GM19035 (cell line): ENCODE measurements at regions not wholly inside any gene's neighbourhood (a gene's known extent, or its start where the extent isn't known, plus 50 kb on each side); places are given as distances from the start of the nearest gene placed in this dataset.
"Not testable (repeated sequence)": the region's sequence is repeated elsewhere in the genome, so short reads cannot be mapped to it uniquely, and the experiment has no call there.

Experiments
- ATAC-seq: cut with Tn5 transposase; IDR thresholded peaks from one replicate; pipeline ENCODE4 v1.9.1; 2021; ENCODE audit not compliant: unreplicated experiment

DNA sequence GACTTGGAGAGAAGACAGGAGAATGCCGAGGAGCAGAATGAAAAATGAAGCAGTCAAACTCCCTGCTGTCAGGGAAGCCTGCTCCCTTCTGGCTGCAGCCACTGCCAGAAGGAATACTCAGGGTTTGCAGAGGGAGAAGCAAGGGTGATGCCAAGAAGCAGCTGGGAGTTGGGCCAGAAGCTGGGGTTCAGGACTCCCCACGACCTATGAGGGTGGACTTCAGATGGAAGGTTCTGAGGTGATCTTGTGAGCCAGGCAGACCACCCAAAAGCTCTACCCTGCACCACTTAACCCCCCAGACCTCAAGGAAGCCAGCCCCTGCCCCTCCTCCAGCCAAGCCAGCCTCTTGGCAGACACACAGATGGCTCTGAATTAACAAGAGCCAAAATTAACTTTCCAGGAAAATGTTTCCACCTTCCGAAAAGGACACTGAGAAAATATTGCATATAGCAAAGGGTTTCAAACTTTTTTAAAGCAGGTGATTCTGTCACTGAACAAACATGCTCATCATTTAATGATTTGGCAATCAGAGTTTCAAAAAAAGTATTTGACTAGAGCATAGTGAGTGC is 126.0 kb upstream of the ERCC4 start:
- ATAC-seq: no peak

DNA sequence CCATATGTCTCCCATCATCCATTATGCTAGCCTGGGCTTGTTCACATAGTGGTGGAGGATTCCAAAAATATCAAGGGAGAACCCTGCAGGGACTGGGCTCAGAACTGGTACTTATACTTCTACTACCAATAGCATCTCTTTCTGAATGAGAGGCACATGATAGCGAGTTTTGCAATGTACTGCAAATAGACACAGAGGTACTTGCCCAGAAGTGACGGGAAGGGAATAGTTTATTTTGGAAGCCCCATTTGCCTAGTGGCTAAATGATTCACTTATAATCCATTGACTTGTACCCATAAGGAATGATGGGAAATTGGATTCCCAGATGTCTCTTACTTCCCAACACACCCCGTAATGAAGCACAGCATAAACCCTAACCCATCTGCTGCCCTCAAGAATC is 124.8 kb upstream of the ERCC4 start:
- no peak for ATAC-seq

DNA sequence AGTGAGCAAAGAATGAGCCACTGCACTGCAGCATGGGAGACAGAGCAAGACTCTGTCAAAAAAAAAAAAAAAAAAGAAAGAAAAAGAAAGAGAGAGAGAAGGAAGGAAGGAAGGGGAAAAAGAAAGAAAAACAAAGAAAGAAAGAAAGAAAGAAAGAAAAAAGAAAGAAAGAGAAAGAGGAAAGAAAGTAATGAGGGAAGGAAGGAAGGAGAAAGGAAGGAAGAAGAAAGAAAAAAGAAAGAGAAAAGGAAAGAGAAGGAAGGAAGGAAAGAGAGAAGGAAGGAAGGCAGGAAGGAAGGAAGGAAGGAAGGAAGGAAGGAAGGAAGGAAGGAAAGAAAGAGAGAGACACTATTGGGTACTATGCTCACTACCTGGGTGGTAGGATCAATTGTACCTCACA is 122.2 kb upstream of the ERCC4 start:
- no peak for ATAC-seq

DNA sequence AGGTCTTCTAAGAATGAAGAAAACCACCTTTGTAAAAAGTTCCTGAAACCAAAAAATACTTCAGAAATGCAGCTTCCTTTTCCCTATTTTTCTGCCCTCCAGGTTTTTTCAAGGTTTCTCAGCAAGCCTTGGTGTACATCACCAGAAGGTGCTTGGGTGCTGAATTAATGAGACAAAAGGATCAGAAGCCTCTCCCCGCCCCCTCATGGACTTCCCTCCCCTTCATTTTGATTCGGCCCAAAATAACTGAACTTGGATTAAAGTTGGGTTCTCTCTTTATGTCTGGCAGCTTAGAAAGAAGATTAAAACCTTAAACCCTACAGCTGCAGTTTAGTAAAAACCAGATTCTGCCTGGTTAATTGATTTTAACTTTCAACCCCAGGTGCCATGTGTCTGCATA is 121.7 kb upstream of the ERCC4 start:
- no peak for ATAC-seq

DNA sequence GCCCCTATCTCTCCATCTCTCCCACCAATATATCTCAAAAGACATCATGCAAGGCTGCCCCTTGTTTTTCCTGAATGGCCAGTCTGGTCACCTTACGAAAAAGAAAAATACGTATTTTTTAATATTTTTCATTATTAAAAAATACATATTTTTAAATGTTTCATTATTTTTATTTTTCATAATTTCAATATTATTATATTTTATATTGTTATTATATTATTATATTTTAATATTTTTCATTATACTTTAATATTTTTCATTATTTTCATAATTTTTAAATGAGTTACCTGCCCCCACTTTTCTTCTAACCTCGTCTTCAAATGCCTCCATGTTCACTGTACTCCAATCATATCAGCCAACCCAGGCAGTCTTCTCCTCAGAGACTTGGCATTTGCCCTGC is 116.0 kb upstream of the ERCC4 start:
- ATAC-seq: no peak

DNA sequence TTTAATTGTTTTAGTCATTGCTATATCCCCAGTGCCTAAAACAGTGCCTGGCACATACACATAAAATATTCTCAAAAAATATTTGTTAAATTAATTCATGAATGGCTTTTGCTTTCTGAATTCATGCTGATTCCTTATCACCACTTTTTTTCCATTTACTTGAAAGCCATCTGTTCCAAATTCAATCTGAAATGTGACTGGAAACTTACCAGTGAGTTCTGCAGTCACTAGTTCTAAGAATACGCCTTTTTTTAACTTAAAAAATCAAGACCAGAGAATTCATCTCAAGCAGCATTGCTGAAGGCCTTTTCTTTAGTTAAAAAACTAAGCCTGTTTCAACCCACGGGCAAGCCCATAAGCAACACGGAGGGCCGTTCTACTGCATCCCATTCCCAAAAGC is 114.0 kb upstream of the ERCC4 start:
- no peak for ATAC-seq

DNA sequence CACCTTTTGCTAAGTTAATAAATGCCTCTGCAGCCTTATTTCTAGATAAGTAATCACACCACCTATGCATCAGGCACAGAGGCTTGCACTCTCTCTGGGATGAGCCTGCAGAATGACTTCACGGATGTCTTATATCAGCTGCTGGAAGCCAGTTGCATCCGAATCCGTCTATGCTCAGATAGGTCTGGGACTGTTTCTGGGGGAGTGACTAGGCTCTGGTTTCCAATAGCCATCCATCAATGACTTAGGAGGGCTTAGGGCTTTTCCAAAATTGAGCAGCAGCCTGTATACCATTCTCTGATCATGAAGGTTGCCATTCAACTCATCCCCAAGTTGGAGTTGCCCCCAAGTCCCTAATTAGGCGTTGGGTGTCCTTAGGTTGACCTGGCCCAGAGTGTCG is 113.3 kb upstream of the ERCC4 start:
- no peak for ATAC-seq

DNA sequence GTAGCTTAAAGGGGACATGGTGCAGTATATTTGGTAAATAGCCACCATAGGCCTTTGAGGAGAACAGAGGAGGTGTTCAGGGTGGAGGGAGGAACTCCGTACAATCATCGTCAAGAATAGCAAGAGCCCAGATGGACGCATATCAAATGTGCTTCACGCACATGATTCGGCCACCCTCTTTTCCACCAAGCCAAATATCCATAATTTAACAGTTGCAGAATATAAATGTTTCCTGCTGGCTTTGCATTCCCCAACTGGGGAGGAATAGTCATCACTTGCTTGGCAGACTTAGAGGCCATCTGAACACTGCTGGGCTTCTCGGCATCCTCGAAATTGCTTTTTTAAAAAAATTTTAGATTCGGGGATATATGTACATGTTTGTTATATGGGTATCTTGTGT is 111.9 kb upstream of the ERCC4 start:
- ATAC-seq: no peak

DNA sequence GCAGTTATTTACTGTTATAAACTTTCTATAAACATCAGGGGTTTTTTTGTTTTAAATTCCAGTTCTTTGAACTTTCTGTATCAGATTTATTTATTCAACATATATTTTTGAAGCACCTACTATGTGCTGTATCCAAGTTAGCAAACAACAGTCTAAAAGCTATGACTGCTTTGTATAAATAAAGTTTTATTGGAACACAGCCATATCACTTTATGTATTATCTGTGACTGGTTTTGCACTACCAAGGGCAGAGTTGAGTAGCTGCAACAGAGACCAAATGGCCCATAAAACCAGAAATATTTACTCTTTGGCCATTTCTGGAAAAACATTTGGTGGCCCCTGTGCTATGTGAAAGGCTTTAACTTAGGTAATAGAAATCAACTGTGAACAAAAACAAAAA is 110.2 kb upstream of the ERCC4 start:
- no peak for ATAC-seq

DNA sequence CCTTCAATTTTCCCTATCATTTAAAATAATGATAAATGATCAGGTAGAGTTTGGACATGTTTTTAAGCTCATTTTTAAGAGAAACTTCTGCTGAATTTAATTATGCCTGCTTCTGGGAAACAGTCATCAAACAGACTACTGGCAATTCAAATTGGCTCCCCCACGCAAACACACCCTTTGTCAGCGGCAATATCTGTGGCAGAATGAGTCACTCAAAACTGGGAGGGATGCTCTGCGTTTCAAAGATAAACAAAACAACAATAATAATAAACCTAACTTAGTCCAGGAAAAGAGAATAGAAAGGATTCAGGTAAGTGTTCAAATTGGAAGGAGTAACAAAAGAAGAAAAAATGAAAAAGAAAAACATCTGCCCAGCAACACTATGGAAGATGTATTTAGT is 108.1 kb upstream of the ERCC4 start:
- ATAC-seq: no peak

DNA sequence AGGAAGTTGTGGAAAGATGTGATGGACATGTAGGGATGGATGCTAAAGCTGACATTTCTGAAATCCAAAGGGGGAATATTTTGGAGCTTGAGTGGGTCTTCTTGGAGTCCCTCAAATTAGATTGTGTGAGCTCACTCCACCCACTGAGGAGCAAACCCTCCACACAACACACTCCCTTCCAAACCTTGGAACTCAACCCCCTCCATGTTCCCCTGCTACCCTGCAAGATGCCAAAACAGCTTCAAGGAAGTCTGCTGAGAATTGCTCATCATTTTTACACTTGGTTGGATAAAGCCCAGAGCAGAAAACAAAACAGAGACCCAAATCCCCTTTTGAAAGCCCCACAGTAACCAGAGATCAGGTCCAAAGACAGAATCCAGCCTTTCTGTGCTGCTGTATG is 103.3 kb upstream of the ERCC4 start:
- no peak for ATAC-seq

DNA sequence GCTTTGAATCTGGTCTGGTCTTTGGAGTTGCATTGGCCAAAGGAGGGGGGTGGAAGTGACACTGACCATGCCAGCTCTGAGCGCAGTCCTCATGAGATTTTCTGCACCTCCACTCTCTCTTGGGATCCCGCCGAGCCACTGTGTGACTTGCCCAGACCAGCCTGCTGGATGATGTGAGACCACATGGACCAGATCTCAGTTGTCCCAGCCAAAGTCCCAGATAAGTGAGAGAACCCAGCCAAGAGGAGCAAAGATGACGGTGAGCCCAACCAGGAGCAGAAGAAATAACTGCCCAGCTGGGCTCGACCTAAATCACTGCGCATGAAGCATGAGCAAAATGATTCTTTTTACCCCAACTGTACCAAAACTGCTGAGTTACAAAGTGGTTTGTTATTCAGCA is 96.5 kb upstream of the ERCC4 start:
- ATAC-seq: no peak

DNA sequence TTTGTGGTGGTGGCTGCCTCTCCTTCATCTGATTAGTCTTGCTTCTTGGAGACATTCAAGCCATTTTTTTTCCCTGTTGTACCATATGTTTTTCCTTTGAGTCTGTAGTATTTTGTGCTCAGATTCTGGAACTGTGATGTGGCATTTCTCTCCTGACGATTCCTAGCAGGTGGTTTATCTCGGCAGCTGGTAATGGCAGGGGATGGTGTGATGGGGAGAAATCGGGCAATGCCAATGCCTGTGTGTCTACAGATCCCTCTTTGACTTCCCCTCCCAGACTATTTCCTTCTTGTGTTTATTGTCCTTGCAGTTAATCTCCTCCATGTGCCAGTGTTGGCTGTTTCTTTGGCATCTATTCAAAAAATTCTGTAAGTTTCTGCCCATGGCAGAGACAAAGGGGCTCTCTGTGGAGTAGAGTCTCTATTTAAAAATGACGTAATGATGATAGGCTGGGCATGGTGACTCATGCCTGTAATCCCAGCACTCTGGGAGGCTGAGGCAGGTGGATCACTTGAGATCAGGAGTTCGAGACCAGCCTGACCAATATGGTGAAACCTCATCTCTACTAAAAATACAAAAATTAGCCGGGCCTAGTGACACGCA is 90.2 kb upstream of the ERCC4 start:
- no peak for ATAC-seq

DNA sequence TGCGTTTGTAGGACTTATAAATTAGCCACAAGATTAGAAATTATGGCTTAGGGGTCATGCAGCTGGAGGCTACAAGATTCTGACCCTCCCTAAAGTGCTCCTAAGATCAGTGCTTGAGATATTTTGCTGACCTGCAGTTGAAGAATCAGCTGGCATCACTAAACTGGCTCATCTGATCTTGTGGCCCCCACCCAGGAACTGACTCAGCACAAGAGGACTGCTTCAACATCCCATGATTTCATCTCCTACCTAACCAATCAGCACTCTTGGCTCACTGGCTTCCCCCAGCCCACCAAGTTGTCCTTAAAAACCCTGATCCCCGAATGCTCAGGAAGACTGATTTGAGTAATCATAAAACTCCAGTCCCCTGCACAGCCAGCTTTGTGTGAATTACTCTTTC is 86.4 kb upstream of the ERCC4 start:
- ATAC-seq: no peak

DNA sequence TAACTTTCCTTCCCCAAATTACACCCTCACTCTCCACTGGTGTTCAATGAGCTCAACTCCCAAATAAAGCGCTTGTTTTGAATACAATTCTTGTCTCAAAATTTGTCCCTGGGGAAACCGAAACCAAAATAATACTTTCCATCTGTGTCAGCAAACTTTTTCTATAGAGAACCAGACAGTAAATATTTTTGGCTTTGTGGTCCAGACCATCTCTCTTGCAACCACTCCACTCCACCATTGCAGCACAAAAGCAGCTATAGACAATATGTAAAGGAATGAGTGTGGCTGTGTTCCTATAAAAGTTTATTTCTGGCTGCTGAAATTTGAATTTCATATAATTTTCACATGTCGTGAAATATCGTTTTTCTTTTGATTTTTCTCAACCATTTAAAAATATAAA is 84.6 kb upstream of the ERCC4 start:
- ATAC-seq: no peak

DNA sequence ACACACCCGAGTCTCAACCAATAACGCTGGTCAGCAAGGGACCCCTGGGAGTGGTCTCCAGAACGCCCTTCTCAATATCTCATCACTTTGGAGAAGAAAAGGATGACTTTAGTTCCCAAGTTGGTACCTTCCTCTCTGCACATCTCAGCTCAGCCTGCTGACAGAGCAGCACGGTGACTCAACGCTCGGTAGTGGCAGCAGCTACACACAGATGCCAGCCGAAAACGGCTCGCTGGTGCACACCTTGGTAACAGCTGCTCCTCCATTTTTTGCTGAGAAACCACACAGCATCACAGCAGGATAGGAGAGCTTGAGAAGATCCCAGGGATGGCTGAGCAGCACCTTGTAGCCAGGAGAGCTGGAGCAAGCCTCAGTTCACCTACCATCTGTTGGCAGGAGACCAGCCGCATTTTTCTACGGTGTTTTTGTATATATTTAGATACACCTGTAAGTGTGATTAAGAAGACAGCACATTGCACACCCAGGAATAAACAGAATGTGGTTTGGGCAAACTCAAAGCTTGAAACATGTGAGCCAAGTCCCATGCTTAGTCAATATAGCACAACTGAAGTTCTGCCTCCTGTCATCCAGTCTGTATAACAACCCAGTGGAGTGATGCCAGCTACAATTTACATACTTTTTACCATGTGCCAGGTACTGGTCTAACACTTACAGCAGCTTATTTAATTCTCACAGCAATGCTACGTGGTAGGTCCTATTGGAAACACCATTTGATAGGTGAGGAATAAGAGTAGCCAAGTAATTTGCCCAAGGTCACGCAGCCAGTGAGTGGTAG is 83.8 kb upstream of the ERCC4 start:
- ATAC-seq: no peak

DNA sequence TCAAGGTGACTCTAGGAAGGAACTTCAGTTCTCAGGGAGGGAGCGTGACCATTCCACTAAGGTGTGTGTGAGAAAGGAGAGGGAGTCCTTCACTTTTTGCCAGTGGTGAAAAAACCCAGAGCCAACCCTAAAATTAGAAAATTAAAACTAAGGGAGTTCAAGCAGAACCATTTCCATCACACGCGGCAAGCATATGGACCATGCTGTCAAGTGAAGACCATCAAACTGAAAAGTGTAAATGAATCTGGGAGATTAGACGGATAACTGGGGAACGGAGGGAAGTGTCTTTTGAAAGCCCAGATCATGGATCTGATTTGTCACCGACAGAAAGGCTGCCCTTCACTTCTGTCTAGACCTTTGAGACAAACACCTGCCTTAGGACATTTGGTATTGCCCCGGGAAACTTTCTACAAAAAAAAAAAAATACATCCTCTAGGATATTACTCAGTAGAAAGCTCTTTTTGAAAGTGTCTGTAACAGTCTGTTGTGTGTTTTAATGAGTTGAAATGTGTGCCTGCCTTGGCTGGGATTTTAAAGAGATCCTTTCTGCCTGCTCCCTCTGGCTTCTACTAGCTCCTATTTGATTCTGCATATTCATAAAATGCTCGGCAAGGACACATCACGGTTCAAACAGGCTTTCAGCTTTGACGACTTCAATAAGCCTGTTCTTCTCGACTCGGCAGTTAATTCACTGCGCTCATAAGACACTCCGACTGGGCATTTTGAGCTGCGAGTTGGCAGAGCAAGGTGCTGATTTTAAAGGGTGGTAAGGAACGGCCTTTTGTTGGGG is 81.4 kb upstream of the ERCC4 start:
- no peak for ATAC-seq

DNA sequence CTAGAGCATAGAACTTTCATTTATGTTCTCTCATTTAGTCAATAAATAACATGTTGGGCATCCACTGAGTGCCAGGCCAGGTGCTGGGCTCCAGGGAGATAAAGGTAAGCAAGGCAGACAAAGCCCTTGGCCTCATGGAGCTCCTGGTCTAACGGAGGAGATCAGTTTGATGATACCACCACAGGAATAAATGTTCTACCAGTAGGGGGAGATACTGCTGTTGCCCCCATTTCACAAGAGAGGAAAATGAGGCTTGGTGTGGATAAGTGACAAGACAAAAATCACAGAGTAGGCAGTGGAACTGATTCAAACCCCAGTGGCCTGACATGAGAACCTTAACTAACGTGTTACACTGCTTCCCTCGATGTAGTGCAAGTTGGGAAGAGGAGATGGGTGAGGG is 80.4 kb upstream of the ERCC4 start:
- ATAC-seq: no peak

DNA sequence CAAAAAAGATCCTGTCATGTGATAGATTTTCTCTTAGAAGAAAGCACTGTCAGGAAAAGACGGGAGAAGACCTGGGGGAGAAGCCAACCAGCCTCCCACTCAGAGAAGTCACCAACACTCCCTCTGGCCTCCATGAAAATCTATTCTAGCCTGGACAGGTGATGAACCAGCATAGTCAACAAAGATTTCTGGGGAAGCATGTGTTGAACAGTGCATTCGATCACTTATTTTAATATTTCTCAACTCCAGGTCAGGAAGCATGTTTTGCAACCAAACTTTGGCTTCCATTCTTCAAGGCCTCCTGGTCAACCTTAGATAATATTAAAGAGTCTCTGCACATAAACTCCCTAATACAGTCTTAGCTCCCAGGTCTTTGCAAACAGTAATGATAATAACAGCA is 74.7 kb upstream of the ERCC4 start:
- ATAC-seq: no peak

DNA sequence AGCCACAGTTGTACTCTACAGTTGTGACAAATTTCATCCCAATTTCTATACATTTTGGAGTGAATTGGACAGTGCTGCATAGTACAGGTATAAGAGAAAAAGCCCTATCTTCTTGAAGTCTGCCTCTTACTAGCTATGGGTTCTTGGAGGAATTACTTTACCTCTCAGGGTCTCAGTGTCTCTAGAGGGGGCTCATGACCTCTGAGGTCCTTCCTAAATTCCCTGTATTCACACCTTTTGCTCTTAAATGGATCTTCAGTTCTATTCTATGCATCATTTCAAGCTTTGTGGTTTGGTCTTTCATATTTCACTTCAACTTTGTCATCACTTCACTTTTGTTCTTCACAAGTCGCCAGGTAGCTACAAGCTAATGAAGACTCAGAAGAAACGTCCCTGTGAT is 71.2 kb upstream of the ERCC4 start:
- no peak for ATAC-seq

DNA sequence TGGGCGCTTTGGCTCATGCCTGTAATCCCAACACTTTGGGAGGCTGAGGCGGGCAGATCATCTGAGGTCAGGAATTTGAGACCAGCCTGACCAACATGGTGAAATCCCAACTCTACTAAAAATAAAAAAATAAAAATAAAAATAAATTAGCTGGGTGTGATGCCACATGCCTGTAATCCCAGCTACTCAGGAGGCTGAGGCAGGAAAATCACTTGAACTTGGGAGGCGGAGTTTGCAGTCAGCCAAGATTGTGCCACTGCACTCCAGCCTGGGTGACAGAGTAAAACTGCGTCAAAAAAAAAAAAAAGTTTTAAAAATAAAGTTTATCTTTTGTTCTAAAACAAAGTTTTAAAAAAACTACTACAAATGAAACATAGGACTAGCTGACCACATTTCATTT is 69.8 kb upstream of the ERCC4 start:
- ATAC-seq: not testable (repeated sequence)

DNA sequence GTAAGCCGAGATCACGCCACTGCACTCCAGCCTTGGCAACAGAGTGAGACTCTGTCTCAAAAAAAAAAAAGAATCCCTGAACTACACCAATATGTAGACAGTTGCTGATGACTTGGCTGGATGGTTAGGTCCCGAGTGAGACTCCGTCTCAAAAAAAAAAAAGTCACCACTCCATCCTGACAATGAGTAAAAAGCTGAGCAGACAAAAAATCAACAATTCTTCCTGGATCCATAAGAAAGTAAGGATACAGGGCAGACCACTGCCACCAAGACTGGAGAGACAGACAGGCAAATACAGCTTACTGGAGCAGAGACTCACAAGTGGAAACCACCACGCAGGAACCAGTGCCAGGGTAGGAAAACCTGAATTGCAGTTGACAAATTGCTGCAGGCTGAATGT is 67.1 kb upstream of the ERCC4 start:
- ATAC-seq: no peak
